IMR-90 (cell line): ENCODE measurements at regions not wholly inside any gene's neighbourhood (a gene's known extent, or its start where the extent isn't known, plus 50 kb on each side); places are given as distances from the start of the nearest gene placed in this dataset.
A peak's percentile ranks its signal among the peaks of the same experiment; 100 is the strongest.

ENCODE experiments used
- ATAC-seq: fragments of 200-7000 bp; cut with Tn5 transposase; 2 replicates; pipeline ENCODE4 v1.9.1; 2020; ENCODE audit warnings: low read depth, mild to moderate bottlenecking, moderate library complexity
- BruUV-seq: library from RNA; stranded (reverse); fragments of 400-500 nt; replicated peaks from 2 replicates; lab custom pipeline; 2021; lab: Mats Ljungman, UMichigan
- CTCF ChIA-PET: fragments of 300-600 bp; formaldehyde crosslinking; extraction: SDS; loops from one replicate; lab custom pipeline; 2021; ENCODE audit warnings: antibody characterized with exemption; lab: Yijun Ruan, JAX
- POLR2A ChIA-PET: fragments of 300-600 bp; sonication (Branson Sonifier 250); formaldehyde crosslinking; loops from one replicate; lab custom pipeline; 2022; ENCODE audit warnings: antibody characterized with exemption; ENCODE audit not compliant: unreplicated experiment; lab: Charles Lee
- DNase-seq: peaks from one replicate; pipeline ENCODE4 v3.0.0; 2013
- H2AFZ ChIP-seq: replicated peaks from 2 replicates; pipeline ENCODE3; 2013; ENCODE audit warnings: low read length, mild to moderate bottlenecking; ENCODE audit not compliant: poor library complexity
- H2AK5ac ChIP-seq: 2 replicates; pipeline ENCODE4 v1.6.1; 2013; ENCODE audit warnings: low read depth, low read length, inconsistent platforms
- H2AK9ac ChIP-seq: replicated peaks from 2 replicates; pipeline ENCODE3; 2013; ENCODE audit warnings: mild to moderate bottlenecking, low read depth, low read length, moderate library complexity; ENCODE audit not compliant: poor library complexity
- H2BK120ac ChIP-seq: 2 replicates; pipeline ENCODE4 v1.6.1; 2013; ENCODE audit warnings: low read depth, low read length, inconsistent platforms
- H2BK15ac ChIP-seq: 3 replicates; pipeline ENCODE4 v1.6.1; 2013; ENCODE audit warnings: low read depth, low read length, inconsistent platforms
- H2BK20ac ChIP-seq: 2 replicates; pipeline ENCODE4 v1.6.1; 2013; ENCODE audit warnings: low read depth, mild to moderate bottlenecking, inconsistent platforms, low read length, moderate library complexity
- H2BK5ac ChIP-seq: 2 replicates; pipeline ENCODE4 v1.6.1; 2013; ENCODE audit warnings: mild to moderate bottlenecking, low read depth, low read length, inconsistent platforms; ENCODE audit not compliant: poor library complexity, severe bottlenecking
- H3K14ac ChIP-seq: replicated peaks from 2 replicates; pipeline ENCODE4 v1.6.1; 2013; ENCODE audit warnings: low read depth, low read length, inconsistent platforms
- H3K18ac ChIP-seq: 2 replicates; pipeline ENCODE4 v1.6.1; 2013; ENCODE audit warnings: low read depth, low read length, control low read depth
- H3K23ac ChIP-seq: 2 replicates; pipeline ENCODE4 v1.6.1; 2013; ENCODE audit warnings: low read depth, low read length, inconsistent platforms
- H3K27ac ChIP-seq: 2 replicates; pipeline ENCODE4 v1.5.1; 2013; ENCODE audit warnings: mild to moderate bottlenecking, control low read depth, low read length; ENCODE audit not compliant: insufficient read depth
- H3K27me3 ChIP-seq: 2 replicates; pipeline ENCODE4 v1.6.1; 2013; ENCODE audit warnings: low read length; ENCODE audit not compliant: control insufficient read depth, insufficient read depth
- H3K36me3 ChIP-seq: 2 replicates; pipeline ENCODE4 v1.6.1; 2013; ENCODE audit warnings: low read length, mixed read lengths; ENCODE audit not compliant: control insufficient read depth, insufficient read depth
- H3K4ac ChIP-seq: 2 replicates; pipeline ENCODE4 v1.6.1; 2013; ENCODE audit warnings: low read depth, low read length, inconsistent platforms
- H3K4me1 ChIP-seq: 2 replicates; pipeline ENCODE4 v1.6.1; 2013; ENCODE audit warnings: low read length, mixed read lengths; ENCODE audit not compliant: control insufficient read depth, insufficient read depth
- H3K4me2 ChIP-seq: 2 replicates; pipeline ENCODE4 v1.6.1; 2013; ENCODE audit warnings: low read depth, mild to moderate bottlenecking, control low read depth, low read length, moderate library complexity
- H3K4me3 ChIP-seq: 2 replicates; pipeline ENCODE4 v1.5.1; 2013; ENCODE audit warnings: low read depth, mild to moderate bottlenecking, control low read depth, low read length, moderate library complexity; ENCODE audit not compliant: insufficient read depth
- H3K56ac ChIP-seq: 2 replicates; pipeline ENCODE4 v1.6.1; 2013; ENCODE audit warnings: low read length, inconsistent platforms; ENCODE audit not compliant: insufficient read depth; ENCODE audit errors: extremely low read depth
- H3K79me1 ChIP-seq, 2 experiments: 2 replicates each; pipeline ENCODE4 v1.6.1; 2013; ENCODE audit warnings: low read length in 2 of 2, inconsistent platforms in 1 of 2, low read depth in 1 of 2
- H3K9ac ChIP-seq: 2 replicates; pipeline ENCODE4 v1.6.1; 2013; ENCODE audit warnings: low read depth, low read length, control low read depth
- H3K9me1 ChIP-seq: 2 replicates; pipeline ENCODE4 v1.6.1; 2013; ENCODE audit warnings: low read length, inconsistent platforms; ENCODE audit not compliant: insufficient read depth
- H3K9me3 ChIP-seq: 2 replicates; pipeline ENCODE4 v1.6.1; 2013; ENCODE audit warnings: low read length; ENCODE audit not compliant: control insufficient read depth, insufficient read depth
- H4K20me1 ChIP-seq: 2 replicates; pipeline ENCODE4 v1.6.1; 2013; ENCODE audit warnings: low read length, inconsistent platforms; ENCODE audit not compliant: insufficient read depth
- H4K5ac ChIP-seq: 2 replicates; pipeline ENCODE4 v1.6.1; 2013; ENCODE audit warnings: mild to moderate bottlenecking, low read depth, low read length, control low read depth
- H4K8ac ChIP-seq, 2 experiments: 2 replicates each; pipeline ENCODE4 v1.6.1; 2013; ENCODE audit warnings: low read depth in 2 of 2, low read length in 2 of 2, control low read depth in 1 of 2, inconsistent platforms in 1 of 2
- H4K91ac ChIP-seq: 2 replicates; pipeline ENCODE4 v1.6.1; 2013; ENCODE audit warnings: low read depth, low read length, inconsistent platforms; ENCODE audit not compliant: insufficient read depth
- BHLHE40 ChIP-seq: fragments of 150-350 bp; IDR thresholded peaks from 2 replicates; pipeline ENCODE4 v1.6.1; 2016; ENCODE audit warnings: mild to moderate bottlenecking, low read depth, low read length
- CEBPB ChIP-seq: IDR thresholded peaks from 2 replicates; pipeline ENCODE4 v1.6.1; 2012; ENCODE audit warnings: low read depth, low read length, improper control_type of control experiment
- CTCF ChIP-seq: conservative IDR thresholded peaks from 2 replicates; pipeline ENCODE4 v1.5.1; 2012; ENCODE audit warnings: mild to moderate bottlenecking, low read depth, low read length, improper control_type of control experiment
- NFE2L2 ChIP-seq: fragments of 150-350 bp; IDR thresholded peaks from 2 replicates; pipeline ENCODE4 v1.6.1; 2016; ENCODE audit warnings: low read depth, mild to moderate bottlenecking, low read length
- RAD21 ChIP-seq: IDR thresholded peaks from 2 replicates; pipeline ENCODE4 v1.6.1; 2012; ENCODE audit warnings: low read length, improper control_type of control experiment
- WGBS, 2 experiments: methylation state at CpG; one replicate each; pipeline versions ENCODE4 v1.1.5 to v1.1.7; 2013; ENCODE audit warnings: missing lambda C conversion rate in 2 of 2; ENCODE audit not compliant: insufficient read length in 1 of 2; ENCODE audit errors: extremely low coverage in 2 of 2; 5-methylcytosine and 5-hydroxymethylcytosine counted together
- dilution Hi-C: fragments of 300-500 bp; cut with HindIII; formaldehyde crosslinking; loops from one replicate; pipeline ENCODE4 v1.14.3; 2018; ENCODE audit warnings: low sequenced_read_pairs; ENCODE audit not compliant: unreplicated experiment
- in situ Hi-C: fragments of 300-500 bp; cut with MboI; formaldehyde crosslinking; loops from 3 replicates; pipeline ENCODE4 v1.14.3; 2019; ENCODE audit warnings: low sequenced_read_pairs, inconsistent platforms, mixed read lengths
- intact Hi-C: fragments of 100-400 bp; cut with micrococcal nuclease; formaldehyde crosslinking; loops from 2 replicates; pipeline ENCODE4 v1.10.0; 2022

- no peak overlapping the region for H3K56ac ChIP-seq
- no peak overlapping the region for H4K5ac ChIP-seq
- no peak overlapping the region for H2AK5ac ChIP-seq
- no peaks in the 10 kb centered on the region for H4K20me1 ChIP-seq
- no CpG with 5 or more reads among the region's 6 CpGs for WGBS, 2 experiments
- no peak overlapping the region for H3K18ac ChIP-seq
- no peaks in the 10 kb centered on the region for H3K27me3 ChIP-seq
- TF ChIP-seq RAD21 (peak; percentile 17; the same call in 1 of the 2 replicates), CEBPB (no peak), CTCF (0 out of 2 replicates have a peak, but pooled peaks have one; percentile 16), BHLHE40 (no peak), NFE2L2 (no peak)
- ATAC-seq (no peak), DNase-seq (no peak)
- no peak overlapping the region for H3K4me2 ChIP-seq
- no peaks in the 10 kb centered on the region for H3K36me3 ChIP-seq
- dilution Hi-C loops (no loop called here), intact Hi-C loops (no loop called here), in situ Hi-C loops (no loop called here)
- BruUV-seq: no TSS peak
- no peak overlapping the region for H3K9ac ChIP-seq
- no peaks in the 10 kb centered on the region for H3K4me1 ChIP-seq
- no peaks in the 10 kb centered on the region for H3K9me1 ChIP-seq
- CTCF ChIA-PET: no interaction called here
- H2BK120ac ChIP-seq: no peak overlapping the region
- H3K4me3 ChIP-seq: no peak overlapping the region
- no peak overlapping the region for H2AFZ ChIP-seq
- no peak overlapping the region for H3K14ac ChIP-seq
- H4K8ac ChIP-seq: no peak overlapping the region
- peaks cover 6% of the 10 kb centered on the region for H3K9me3 ChIP-seq
- H3K4ac ChIP-seq: no peak overlapping the region
- no peak overlapping the region for H3K27ac ChIP-seq
- no peak overlapping the region for H3K23ac ChIP-seq
- H4K91ac ChIP-seq: no peak overlapping the region
- H2BK15ac ChIP-seq: no peak overlapping the region
- H3K79me1 ChIP-seq: no peaks in the 10 kb centered on the region
- H2BK5ac ChIP-seq: no peak overlapping the region
- POLR2A ChIA-PET: no interaction called here
- H2AK9ac ChIP-seq: no peak overlapping the region
- H2BK20ac ChIP-seq: no peak overlapping the region
Observed at GRCh38 chr9:118170032-118170955, 466.1 kb downstream of the TLR4 start.
